Activated CD8-positive, alpha-beta T cell treated with anti-CD3 and anti-CD28 coated beads for 36 hours (primary cell): ENCODE measurements at regions not wholly inside any gene's neighbourhood (a gene's known extent, or its start where the extent isn't known, plus 50 kb on each side); places are given as distances from the start of the nearest gene placed in this dataset.
"Not testable (repeated sequence)": the region's sequence is repeated elsewhere in the genome, so short reads cannot be mapped to it uniquely, and the experiment has no call there.

ENCODE experiments used
- ATAC-seq: fragments of 200-7000 bp; cut with Tn5 transposase; one replicate; pipeline ENCODE4 v1.10.0; 2021; ENCODE audit warnings: mild to moderate bottlenecking, moderate library complexity
- CTCF ChIA-PET: fragments of 350-600 bp; sonication (Branson Sonifier 250); formaldehyde crosslinking; loops from one replicate; lab custom pipeline; 2021; ENCODE audit warnings: antibody characterized with exemption; lab: Charles Lee
- POLR2A ChIA-PET: fragments of 350-600 bp; sonication (Branson Sonifier 250); formaldehyde crosslinking; loops from one replicate; lab custom pipeline; 2021; ENCODE audit warnings: antibody characterized with exemption; lab: Charles Lee
- DNase-seq: peaks from one replicate; pipeline ENCODE4 v3.0.0-alpha.2; 2020
- H3K27ac Mint-ChIP-seq: one replicate; pipeline ENCODE4 v1.8.0; 2021; ENCODE audit warnings: mild to moderate bottlenecking, mixed read lengths
- H3K27me3 Mint-ChIP-seq: one replicate; pipeline ENCODE4 v1.8.0; 2021; ENCODE audit warnings: mixed read lengths
- H3K36me3 Mint-ChIP-seq: one replicate; pipeline ENCODE4 v1.8.0; 2021; ENCODE audit warnings: low read depth, mixed read lengths
- H3K4me1 Mint-ChIP-seq: one replicate; pipeline ENCODE4 v1.8.0; 2021; ENCODE audit warnings: low read depth, mixed read lengths
- H3K4me3 Mint-ChIP-seq: one replicate; pipeline ENCODE4 v1.8.0; 2021; ENCODE audit warnings: mild to moderate bottlenecking, moderate library complexity, mixed read lengths
- H3K9me3 Mint-ChIP-seq: one replicate; pipeline ENCODE4 v1.8.0; 2021; ENCODE audit warnings: mixed read lengths
- intact Hi-C: fragments of 100-400 bp; cut with micrococcal nuclease; formaldehyde crosslinking; loops from one replicate; pipeline ENCODE4 v1.10.0; 2022
- TF ChIP-seq, protein P1 (sequence below): fragments of 200-600 bp; IDR thresholded peaks from one replicate; pipeline ENCODE4 v1.8.0; 2022; ENCODE audit warnings: antibody characterized with exemption, mild to moderate bottlenecking

DNA sequence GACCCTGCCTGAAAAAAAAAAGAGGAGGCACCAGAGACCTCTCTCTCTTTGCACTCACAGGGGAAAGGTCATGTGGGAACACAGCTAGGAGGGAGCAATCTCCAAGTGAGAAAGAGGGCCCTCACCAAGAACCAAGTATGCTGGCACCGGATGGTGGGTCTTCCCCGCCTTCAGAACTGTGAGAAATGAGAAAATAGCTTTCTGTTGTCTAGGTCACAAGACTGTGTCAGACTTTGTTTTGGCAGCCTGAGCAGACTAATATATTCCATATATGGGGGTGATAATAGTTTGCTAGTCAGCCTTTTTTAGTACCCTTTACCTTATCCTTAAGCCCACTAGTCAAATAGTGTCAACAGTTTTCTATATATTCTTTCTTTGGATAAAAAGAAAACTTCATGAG lies 193.0 kb downstream of the TRIML1 start:
- Mint-ChIP-seq H3K9me3 (peaks cover 12% of the 10 kb centered on the region), H3K36me3 (no peaks in the 10 kb centered on the region), H3K4me3 (no peak overlapping the region), H3K27me3 (no peaks in the 10 kb centered on the region), H3K4me1 (no peaks in the 10 kb centered on the region), H3K27ac (no peak overlapping the region)
- DNase-seq, result no peak
- no peak for ATAC-seq
- intact Hi-C loops, result no loop called here
- ChIA-PET CTCF (no interaction called here), POLR2A (no interaction called here)
- TF ChIP-seq, protein P1, sequence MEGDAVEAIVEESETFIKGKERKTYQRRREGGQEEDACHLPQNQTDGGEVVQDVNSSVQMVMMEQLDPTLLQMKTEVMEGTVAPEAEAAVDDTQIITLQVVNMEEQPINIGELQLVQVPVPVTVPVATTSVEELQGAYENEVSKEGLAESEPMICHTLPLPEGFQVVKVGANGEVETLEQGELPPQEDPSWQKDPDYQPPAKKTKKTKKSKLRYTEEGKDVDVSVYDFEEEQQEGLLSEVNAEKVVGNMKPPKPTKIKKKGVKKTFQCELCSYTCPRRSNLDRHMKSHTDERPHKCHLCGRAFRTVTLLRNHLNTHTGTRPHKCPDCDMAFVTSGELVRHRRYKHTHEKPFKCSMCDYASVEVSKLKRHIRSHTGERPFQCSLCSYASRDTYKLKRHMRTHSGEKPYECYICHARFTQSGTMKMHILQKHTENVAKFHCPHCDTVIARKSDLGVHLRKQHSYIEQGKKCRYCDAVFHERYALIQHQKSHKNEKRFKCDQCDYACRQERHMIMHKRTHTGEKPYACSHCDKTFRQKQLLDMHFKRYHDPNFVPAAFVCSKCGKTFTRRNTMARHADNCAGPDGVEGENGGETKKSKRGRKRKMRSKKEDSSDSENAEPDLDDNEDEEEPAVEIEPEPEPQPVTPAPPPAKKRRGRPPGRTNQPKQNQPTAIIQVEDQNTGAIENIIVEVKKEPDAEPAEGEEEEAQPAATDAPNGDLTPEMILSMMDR, result no peak

DNA sequence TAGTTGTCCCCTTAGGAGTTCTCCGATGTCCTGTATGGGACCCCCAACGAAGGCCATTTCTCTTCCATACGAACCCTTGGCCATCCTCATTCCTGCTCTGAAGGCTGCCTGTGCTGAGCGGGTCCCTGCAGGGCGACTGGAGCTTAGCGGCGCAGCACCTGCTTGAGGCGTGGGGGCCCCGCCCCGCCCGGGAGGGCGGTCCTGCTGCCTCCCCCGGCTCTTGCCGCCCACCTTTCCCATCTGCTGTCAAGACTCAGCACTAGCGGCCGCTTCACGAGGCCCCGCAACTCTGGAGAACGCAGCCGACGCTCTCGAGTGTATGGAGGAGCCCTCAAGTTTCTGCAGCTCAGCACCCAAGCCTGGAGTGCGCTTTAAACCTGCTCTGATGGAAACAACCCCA lies 197.7 kb downstream of the TRIML1 start:
- CTCF ChIA-PET, result no interaction called here
- TF ChIP-seq, protein P1, result no peak
- POLR2A ChIA-PET, result no interaction called here
- no peak for ATAC-seq
- Mint-ChIP-seq H3K9me3 (peaks cover 13% of the 10 kb centered on the region), H3K36me3 (no peaks in the 10 kb centered on the region), H3K27ac (no peak overlapping the region), H3K4me3 (no peak overlapping the region), H3K4me1 (no peaks in the 10 kb centered on the region), H3K27me3 (no peaks in the 10 kb centered on the region)
- no peak for DNase-seq
- intact Hi-C loops, result no loop called here

DNA sequence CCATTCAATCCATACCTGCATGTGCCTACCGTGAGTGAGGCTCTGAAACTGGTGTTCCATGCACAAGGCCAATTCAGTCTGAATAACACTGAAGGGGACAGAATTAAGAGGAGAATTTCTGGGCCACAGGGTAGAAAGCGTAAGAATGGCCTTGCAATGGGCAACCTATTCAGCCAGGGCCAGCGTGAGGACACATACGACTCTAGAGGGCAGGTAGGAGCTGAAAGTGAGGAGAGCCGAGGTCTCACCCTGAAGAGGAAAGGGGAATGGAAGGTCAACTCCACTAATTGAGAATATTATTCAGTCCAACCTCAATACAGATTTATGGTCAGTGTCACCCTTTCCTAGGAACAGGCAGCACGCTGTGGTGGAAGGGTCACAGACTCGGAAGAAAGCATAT lies 202.2 kb downstream of the TRIML1 start:
- H3K27me3 Mint-ChIP-seq, result no peaks in the 10 kb centered on the region
- ATAC-seq, result no peak
- no peaks in the 10 kb centered on the region for H3K4me1 Mint-ChIP-seq
- ChIA-PET POLR2A (no interaction called here), CTCF (no interaction called here)
- no peak for DNase-seq
- intact Hi-C loops, result no loop called here
- no peak overlapping the region for H3K4me3 Mint-ChIP-seq
- TF ChIP-seq, protein P1, result no peak
- no peaks in the 10 kb centered on the region for H3K36me3 Mint-ChIP-seq
- H3K27ac Mint-ChIP-seq, result no peak overlapping the region
- H3K9me3 Mint-ChIP-seq, result peaks cover 17% of the 10 kb centered on the region

DNA sequence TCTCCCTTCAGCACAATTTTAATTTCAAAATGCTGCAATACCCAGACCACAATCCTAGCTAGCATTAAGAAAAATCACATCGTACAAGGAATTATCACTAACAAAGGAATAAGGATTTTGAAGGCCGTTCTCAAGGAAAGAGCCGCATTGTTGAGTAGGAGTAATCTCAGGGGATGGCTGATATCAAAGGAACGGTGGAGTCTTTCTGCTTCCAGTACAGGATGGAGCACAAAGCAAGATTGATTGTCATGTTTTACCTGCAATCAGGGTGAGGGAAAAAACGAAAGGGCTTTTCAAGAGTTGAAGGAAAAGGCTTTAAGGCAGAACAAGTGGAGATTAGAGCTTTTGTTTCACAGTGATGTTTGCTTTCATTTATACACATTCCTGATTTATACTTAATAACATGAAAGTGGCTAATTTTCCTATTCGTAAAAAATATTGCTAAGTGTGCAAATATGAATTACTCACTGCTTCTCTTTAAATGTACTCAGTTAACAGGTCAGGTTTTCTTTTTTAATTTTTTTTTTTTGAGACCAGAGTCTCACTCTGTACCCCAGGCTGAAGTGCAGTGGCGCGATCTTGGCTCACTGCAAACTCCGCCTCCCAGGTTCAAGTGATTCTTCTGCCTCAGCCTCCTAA lies 207.0 kb downstream of the TRIML1 start:
- no peaks in the 10 kb centered on the region for H3K36me3 Mint-ChIP-seq
- DNase-seq, result no peak
- H3K9me3 Mint-ChIP-seq, result peaks cover 7% of the 10 kb centered on the region
- CTCF ChIA-PET, result no interaction called here
- TF ChIP-seq, protein P1, result no peak
- H3K4me1 Mint-ChIP-seq, result no peaks in the 10 kb centered on the region
- no peak overlapping the region for H3K27ac Mint-ChIP-seq
- H3K27me3 Mint-ChIP-seq, result no peaks in the 10 kb centered on the region
- no peak overlapping the region for H3K4me3 Mint-ChIP-seq
- no peak for ATAC-seq
- intact Hi-C loops, result no loop called here
- POLR2A ChIA-PET, result no interaction called here

DNA sequence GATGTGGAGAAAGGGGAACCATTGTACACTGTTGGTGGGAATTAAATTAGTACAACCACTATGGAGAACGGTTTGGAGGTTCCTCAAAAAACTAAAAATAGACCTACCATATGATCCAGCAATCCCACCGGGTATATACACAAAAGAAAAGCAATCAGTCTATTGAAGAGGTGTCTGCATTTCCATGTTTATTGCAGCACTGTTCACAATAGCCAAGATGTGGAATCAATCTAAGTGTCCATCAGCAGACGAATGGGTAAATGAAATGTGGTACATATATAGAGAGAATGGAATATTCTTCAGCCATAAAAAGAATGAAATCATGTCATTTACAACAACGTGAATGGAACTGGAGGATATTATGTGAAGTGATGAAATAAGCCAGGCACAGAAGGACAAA lies 208.1 kb downstream of the TRIML1 start:
- DNase-seq (no peak), ATAC-seq (no peak)
- Mint-ChIP-seq H3K4me1 (no peaks in the 10 kb centered on the region), H3K9me3 (peaks cover 9% of the 10 kb centered on the region), H3K27ac (no peak overlapping the region), H3K4me3 (no peak overlapping the region), H3K27me3 (no peaks in the 10 kb centered on the region), H3K36me3 (no peaks in the 10 kb centered on the region)
- POLR2A ChIA-PET, result no interaction called here
- CTCF ChIA-PET, result no interaction called here
- intact Hi-C loops, result no loop called here
- TF ChIP-seq, protein P1, result no peak

DNA sequence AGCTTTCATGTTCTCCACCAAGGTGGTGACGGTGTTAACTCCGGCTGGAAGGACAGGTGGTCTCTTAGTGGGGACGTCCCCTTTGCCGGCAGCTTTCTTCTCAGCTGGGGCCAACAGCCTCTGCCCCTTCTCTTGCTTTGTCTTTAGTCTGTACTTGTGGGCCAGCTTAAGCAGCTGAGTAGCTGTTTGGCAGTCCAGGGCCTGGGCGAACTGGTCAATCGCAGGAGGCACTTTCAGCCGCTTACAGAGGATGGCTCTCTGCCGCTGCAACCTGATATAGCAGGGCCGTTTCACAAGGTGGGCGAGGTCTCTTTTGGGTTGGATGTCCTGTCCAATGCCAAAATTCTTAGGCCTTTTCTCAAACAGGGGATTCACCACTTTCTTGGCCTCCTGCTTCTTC lies 210.3 kb downstream of the TRIML1 start:
- H3K27me3 Mint-ChIP-seq, H3K4me3 Mint-ChIP-seq, H3K27ac Mint-ChIP-seq, POLR2A ChIA-PET, CTCF ChIA-PET, ATAC-seq, DNase-seq, H3K36me3 Mint-ChIP-seq, H3K4me1 Mint-ChIP-seq, intact Hi-C loops: not testable (repeated sequence)
- peaks cover 14% of the 10 kb centered on the region for H3K9me3 Mint-ChIP-seq
